Type B pancreatic cell (in vitro differentiated cells): ENCODE measurements at regions not wholly inside any gene's neighbourhood (a gene's known extent, or its start where the extent isn't known, plus 50 kb on each side); places are given as distances from the start of the nearest gene placed in this dataset.
"Not testable (repeated sequence)": the region's sequence is repeated elsewhere in the genome, so short reads cannot be mapped to it uniquely, and the experiment has no call there.

Source experiments
- DNase-seq: peaks from one replicate; pipeline ENCODE4 v3.0.0; 2021; ENCODE audit warnings: mixed read lengths; ENCODE audit not compliant: unreplicated experiment; ENCODE audit errors: extremely low spot score
- H3K27ac Mint-ChIP-seq: 2 replicates; pipeline ENCODE4 v1.8.0; 2021; ENCODE audit warnings: mild to moderate bottlenecking, mixed read lengths
- H3K27me3 Mint-ChIP-seq: 2 replicates; pipeline ENCODE4 v1.8.0; 2021; ENCODE audit warnings: mixed read lengths
- H3K36me3 Mint-ChIP-seq: 2 replicates; pipeline ENCODE4 v1.8.0; 2021; ENCODE audit warnings: mixed read lengths
- H3K4me1 Mint-ChIP-seq: one replicate; pipeline ENCODE4 v1.8.0; 2021; ENCODE audit warnings: mixed read lengths; ENCODE audit not compliant: unreplicated experiment
- H3K4me3 Mint-ChIP-seq: 2 replicates; pipeline ENCODE4 v1.8.0; 2021; ENCODE audit warnings: mild to moderate bottlenecking, mixed read lengths
- H3K9me3 Mint-ChIP-seq: 2 replicates; pipeline ENCODE4 v1.8.0; 2021; ENCODE audit warnings: mixed read lengths
- TF ChIP-seq, protein P1 (sequence below): fragments of 200-600 bp; sonication (generic); conservative IDR thresholded peaks from 2 replicates; pipeline ENCODE4 v1.5.0; 2021; ENCODE audit warnings: antibody characterized with exemption, mild to moderate bottlenecking

DNA sequence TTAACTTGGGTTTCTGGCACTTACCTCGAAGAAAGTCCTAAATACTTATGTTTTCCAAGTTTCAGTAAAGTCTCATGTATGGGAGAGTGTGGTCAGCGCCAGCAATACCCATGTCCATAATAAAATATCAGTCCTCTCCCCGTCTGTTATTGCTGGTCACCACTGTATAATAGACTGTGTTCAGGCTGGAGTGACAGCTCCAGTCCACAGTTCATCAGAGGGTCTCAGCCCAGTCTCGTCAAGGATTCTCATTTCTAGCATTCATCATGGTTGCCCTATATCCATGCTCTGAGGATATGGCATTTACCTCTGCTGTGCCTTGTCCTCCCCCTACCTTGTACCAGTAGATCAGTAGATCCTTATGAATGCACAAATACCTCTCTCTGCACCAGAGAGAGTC lies 384.5 kb downstream of the NPIPA7 start:
- Mint-ChIP-seq H3K9me3 (no peaks in the 10 kb centered on the region), H3K4me3 (no peak overlapping the region), H3K36me3 (no peaks in the 10 kb centered on the region), H3K27me3 (peaks cover 8% of the 10 kb centered on the region), H3K4me1 (no peaks in the 10 kb centered on the region), H3K27ac (no peak overlapping the region)
- TF ChIP-seq, protein P1, sequence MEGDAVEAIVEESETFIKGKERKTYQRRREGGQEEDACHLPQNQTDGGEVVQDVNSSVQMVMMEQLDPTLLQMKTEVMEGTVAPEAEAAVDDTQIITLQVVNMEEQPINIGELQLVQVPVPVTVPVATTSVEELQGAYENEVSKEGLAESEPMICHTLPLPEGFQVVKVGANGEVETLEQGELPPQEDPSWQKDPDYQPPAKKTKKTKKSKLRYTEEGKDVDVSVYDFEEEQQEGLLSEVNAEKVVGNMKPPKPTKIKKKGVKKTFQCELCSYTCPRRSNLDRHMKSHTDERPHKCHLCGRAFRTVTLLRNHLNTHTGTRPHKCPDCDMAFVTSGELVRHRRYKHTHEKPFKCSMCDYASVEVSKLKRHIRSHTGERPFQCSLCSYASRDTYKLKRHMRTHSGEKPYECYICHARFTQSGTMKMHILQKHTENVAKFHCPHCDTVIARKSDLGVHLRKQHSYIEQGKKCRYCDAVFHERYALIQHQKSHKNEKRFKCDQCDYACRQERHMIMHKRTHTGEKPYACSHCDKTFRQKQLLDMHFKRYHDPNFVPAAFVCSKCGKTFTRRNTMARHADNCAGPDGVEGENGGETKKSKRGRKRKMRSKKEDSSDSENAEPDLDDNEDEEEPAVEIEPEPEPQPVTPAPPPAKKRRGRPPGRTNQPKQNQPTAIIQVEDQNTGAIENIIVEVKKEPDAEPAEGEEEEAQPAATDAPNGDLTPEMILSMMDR: no peak
- DNase-seq: no peak

DNA sequence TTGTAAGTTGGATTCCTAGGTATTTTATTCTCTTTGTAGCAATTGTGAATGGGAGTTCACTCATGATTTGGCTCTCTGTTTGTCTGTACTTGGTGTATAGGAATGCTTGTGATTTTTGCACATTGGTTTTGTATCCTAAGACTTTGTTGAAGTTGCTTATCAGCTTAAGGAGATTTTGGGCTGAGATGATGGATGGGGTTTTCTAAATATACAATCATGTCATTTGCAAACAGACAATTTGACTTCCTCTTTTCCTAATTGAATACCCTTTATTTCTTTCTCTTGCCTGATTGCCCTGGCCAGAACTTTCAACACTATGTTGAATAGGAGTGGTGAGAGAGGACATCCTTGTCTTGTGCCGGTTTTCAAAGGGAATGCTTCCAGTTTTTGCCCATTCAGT lies 391.8 kb downstream of the NPIPA7 start:
- not testable (repeated sequence) for H3K4me3 Mint-ChIP-seq, DNase-seq, H3K4me1 Mint-ChIP-seq, H3K27ac Mint-ChIP-seq, H3K9me3 Mint-ChIP-seq, H3K36me3 Mint-ChIP-seq
- H3K27me3 Mint-ChIP-seq: peaks cover 24% of the 10 kb centered on the region

- no peak overlapping the region for H3K4me3 Mint-ChIP-seq
- no peak for DNase-seq
- no peaks in the 10 kb centered on the region for H3K9me3 Mint-ChIP-seq
- H3K27me3 Mint-ChIP-seq: peaks cover 19% of the 10 kb centered on the region
- no peak overlapping the region for H3K27ac Mint-ChIP-seq
- TF ChIP-seq, protein P1: no peak
- H3K4me1 Mint-ChIP-seq: no peaks in the 10 kb centered on the region
- no peaks in the 10 kb centered on the region for H3K36me3 Mint-ChIP-seq
Measured at GRCh38 chr16:16774389-16774788, 395.4 kb downstream of the NPIPA7 start.

DNA sequence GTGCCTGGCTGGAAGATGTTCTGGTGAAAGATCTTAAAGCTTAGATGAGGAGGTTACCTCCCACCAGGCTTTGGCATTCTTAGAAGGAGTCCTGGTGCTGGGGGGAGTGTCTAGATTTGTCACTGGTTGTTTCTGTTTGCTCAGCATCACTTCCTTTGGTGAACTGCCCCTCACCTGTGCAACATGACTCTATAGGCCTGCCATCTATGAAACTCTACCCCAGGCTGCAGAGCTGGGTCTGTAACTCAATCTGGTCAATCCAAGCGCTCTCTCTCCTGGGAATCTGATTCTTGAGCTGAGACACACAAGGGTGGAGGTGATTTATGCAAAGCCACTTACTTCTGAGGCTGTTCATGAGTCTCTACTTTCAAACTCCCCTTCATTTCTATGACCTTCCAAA lies 399.4 kb downstream of the NPIPA7 start:
- Mint-ChIP-seq H3K27me3 (peaks cover 9% of the 10 kb centered on the region), H3K27ac (no peak overlapping the region), H3K9me3 (no peaks in the 10 kb centered on the region), H3K36me3 (no peaks in the 10 kb centered on the region), H3K4me3 (no peak overlapping the region), H3K4me1 (no peaks in the 10 kb centered on the region)
- no peak for DNase-seq
- TF ChIP-seq, protein P1: no peak

DNA sequence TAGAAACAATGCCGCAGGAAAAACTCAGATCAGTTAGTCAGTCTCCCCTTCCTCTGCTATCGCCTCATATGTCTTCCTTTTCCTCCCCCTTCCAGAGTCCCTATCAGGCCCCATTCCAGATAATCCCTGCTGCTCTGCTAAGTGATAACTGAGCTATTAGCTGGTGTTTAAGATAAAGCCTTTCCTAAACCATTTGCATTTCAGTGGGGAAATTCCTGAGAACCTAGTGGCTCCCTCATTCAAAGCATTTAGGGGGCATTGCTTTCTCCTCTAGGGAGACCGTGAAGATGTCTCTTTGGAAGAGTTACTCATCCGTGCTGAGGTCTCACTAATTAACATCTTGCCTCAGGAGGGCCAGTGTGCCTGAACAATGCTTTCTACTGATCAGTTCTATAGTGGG lies 401.6 kb downstream of the NPIPA7 start:
- no peaks in the 10 kb centered on the region for H3K36me3 Mint-ChIP-seq
- no peak overlapping the region for H3K27ac Mint-ChIP-seq
- no peaks in the 10 kb centered on the region for H3K4me1 Mint-ChIP-seq
- H3K9me3 Mint-ChIP-seq: no peaks in the 10 kb centered on the region
- no peak overlapping the region for H3K4me3 Mint-ChIP-seq
- DNase-seq: no peak
- peaks cover 9% of the 10 kb centered on the region for H3K27me3 Mint-ChIP-seq
- TF ChIP-seq, protein P1: no peak

- no peak overlapping the region for H3K27ac Mint-ChIP-seq
- H3K4me3 Mint-ChIP-seq: no peak overlapping the region
- DNase-seq: no peak
- peaks cover 5% of the 10 kb centered on the region for H3K27me3 Mint-ChIP-seq
- no peaks in the 10 kb centered on the region for H3K9me3 Mint-ChIP-seq
- no peaks in the 10 kb centered on the region for H3K4me1 Mint-ChIP-seq
- TF ChIP-seq, protein P1: no peak
- H3K36me3 Mint-ChIP-seq: no peaks in the 10 kb centered on the region
Measured at GRCh38 chr16:16782153-16782552, 403.2 kb downstream of the NPIPA7 start.
